Fibroblast of gingiva (primary cell): ENCODE measurements at regions not wholly inside any gene's neighbourhood (a gene's known extent, or its start where the extent isn't known, plus 50 kb on each side); places are given as distances from the start of the nearest gene placed in this dataset.
"Not testable (repeated sequence)": the region's sequence is repeated elsewhere in the genome, so short reads cannot be mapped to it uniquely, and the experiment has no call there.

Experiments
- DNase-seq: peaks from one replicate; pipeline ENCODE4 v3.0.0-alpha.2; 2011; ENCODE audit warnings: low read depth

DNA sequence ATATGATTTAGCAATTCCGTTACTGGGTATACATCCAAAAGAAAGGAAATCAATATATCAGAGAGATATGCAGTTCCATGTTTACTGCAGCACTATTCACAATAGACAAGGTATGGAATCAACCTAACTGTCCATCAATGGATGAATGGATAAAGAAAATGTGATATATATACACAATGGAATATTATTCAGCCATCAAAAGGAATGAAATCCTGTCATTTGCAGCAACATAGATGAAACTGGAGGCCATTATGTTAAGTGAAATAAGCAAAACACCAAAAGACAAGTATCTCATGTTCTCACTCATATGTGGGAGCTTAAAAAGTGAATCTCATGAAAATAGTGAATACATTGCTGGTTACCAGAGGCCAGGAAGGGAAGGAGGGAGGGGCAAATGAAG lies 390.8 kb downstream of the ZFHX3 start:
- no peak for DNase-seq

DNA sequence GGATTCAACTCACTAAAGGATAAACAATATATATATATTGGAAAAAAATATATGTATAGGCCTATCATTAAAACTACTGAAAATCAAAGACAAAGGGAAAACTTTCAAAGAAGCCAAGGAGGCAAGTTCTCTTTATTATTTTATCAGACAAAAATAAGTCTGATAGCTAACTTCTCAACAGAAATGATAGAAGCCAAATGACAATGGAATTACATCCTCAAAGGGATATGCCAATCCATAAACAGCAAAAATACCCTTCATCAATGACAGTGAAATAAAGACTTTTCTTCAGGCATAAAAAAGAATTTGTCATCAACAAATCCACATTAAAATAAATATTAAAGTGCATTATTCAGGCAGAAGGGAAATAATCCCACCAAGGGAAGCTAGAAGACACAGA lies 393.4 kb downstream of the ZFHX3 start:
- no peak for DNase-seq

DNA sequence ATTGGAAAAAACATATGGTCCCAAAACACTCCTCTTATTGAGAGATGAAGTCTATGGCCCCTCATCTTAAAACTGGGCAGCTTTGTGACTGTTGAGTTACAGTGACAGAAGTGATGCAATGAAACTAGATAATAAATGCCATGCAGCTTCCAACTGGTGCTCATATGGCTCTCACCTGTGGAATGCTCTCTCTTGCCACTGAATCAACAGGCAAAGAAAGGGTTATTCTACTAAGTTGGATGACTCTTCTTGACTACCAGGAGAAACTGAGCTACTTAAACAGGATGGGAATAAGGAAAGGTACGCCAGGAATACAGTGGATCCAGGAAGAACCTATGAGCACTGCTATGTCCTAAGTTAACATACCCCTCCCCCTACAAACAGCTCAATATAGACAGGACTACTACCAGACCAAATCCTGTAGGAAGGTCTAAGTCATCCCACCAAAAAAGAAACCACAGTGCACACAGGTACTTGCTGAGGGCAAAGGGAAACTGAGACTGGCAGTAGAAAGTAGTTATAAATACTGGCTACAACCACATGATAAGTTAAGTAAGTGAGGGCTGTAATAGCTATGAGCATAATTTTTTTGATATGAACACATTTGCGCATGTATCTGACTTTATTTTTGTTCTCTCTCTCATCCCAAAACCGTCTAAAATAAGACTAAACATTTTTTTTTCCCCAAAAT lies 398.5 kb downstream of the ZFHX3 start:
- no peak for DNase-seq

DNA sequence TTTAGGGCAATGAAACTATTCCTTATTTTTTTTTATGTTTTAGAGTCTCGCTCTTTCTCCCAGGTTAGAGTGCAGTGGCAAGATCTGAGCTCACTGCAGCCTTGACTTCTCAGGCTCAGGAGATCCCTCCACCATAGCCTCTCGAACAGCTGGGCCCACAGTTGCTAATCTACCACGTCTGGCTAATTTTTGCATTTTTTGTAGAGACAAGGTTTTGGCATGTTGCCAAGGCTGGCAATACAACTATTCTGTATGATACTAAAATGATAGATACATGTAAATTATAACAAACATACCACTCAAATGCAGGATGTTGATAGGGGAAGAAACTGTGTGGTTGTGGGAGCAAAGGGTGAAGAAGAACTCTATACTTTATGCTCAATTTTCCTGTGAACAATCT lies 401.3 kb downstream of the ZFHX3 start:
- no peak for DNase-seq

DNA sequence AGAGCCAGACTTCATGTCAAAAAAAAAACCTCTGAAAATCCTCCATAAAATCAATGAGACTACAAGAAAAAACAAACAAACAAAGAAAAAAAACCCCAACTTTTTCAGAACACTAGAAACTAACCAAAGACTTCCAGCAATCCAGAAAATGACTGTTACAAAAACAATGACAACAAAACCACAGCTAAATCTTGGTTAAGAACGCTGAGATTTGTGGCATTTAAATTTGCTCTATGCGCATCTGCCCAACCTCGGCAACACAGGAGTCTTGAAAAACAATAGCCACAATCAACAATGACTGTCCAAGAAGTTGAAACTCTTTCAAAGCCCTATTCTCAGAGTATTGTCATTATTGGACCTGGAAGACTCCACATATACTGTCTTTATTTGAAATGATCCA lies 402.4 kb downstream of the ZFHX3 start:
- no peak for DNase-seq

DNA sequence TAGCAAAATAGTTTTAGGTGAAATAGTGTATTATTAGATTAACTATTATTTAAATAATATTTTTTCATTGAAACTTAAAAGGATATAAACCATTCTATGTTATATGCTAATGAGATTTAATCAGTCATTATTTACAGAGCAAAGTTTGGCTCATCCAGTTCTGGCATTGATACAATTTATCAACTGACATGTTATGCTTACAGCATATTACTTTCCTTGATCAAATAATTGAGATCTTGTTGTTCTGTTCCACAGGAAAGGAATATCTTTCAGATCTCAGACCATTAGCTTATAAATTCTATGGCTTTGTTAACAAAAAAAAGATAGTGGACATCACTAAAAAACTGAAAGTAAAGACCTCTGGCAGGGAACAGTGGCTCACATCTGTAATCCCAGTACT lies 403.0 kb downstream of the ZFHX3 start:
- no peak for DNase-seq

DNA sequence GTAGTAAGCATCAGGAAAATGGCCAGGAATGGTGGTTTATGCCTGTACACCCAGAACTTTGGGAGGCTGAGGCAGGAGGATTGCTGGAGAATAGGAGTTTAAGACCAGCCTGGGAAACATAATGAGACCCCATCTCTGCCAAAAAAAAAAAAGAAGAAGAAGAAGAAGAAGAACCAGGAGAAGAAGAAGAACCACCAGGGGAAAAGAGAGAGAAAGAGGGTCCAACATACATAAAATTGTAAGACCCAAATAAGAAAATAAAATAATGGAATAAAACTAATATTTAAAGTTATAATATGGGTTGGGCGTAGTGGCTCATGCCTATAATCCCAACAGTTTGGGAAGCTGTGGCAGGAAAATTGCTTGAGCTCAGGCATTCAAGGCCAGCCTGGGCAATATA lies 408.4 kb downstream of the ZFHX3 start:
- no peak for DNase-seq

DNA sequence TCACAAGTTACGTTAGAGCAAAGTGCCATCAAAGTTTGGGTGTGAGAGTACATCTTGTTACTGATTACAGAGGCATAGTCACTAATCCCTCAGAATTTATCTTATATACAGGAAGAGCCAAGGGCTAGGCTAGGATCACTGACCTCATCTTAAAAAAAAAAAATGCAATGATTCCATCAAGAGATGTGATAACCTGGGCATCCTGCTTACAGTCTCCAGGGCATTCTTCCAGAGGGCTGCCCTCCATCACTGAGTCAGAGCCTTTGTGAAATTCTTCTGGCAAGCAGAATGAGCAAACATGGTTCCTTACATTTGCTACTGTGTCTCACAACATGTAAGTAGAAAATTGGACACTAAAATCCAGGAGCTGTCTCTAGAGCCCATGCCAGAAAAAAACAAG lies 410.6 kb downstream of the ZFHX3 start:
- DNase-seq, result peak; percentile 74

DNA sequence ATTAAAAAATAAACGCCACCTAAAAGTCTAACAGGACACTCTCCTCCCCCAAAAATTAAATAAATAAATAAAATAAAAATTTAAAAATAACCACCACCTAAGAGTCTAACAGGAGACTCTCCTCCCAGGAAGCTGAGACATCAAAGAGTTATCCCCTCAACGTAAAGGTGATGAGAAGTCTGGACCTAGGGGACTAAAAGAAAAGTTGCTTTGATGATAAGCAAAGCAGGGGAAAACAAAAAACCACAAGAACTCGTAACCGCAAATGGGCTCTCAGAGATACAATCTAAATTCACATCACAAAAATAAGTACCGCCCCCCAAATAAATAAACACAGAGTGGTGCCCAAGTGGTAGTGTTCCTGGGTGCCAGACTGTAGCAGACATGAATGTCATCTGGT lies 412.2 kb downstream of the ZFHX3 start:
- no peak for DNase-seq

DNA sequence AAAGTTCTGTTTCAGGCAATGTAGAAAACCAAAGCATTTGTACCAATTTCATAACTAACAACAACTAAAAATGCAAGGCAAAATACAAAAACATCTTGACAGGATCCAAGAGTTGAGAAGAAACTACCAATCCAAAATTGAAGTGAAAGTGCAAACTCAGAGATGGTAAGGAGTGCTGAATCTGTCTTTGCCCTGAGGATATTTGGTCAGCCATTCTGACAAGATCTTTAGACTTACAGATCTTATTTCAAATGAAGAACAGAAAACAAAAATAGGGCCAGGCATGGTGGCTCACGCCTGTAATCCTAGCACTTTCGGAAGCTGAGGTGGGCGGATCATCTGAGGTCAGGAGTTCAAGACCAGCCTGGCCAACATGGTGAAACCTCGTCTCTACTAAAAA lies 412.8 kb downstream of the ZFHX3 start:
- peak; percentile 22 for DNase-seq

DNA sequence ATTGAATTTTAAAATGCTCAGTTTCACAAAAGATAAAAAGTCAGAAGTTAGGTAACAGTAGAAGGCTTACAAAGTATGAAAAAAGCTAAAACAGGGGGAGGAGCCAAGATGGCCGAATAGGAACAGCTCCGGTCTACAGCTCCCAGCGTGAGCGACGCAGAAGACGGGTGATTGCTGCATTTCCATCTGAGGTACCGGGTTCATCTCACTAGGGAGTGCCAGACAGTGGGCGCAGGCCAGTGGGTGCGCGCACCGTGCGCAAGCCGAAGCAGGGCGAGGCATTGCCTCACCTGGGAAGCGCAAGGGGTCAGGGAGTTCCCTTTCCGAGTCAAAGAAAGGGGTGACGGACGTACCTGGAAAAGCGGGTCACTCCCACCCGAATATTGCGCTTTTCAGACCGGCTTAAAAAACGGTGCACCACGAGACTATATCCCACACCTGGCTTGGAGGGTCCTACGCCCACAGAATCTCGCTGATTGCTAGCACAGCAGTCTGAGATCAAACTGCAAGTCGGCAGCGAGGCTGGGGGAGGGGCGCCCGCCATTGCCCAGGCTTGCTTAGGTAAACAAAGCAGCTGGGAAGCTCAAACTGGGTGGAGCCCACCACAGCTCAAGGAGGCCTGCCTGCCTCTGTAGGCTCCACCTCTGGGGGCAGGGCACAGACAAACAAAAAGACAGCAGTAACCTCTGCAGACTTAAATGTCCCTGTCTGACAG lies 420.6 kb downstream of the ZFHX3 start:
- not testable (repeated sequence) for DNase-seq

DNA sequence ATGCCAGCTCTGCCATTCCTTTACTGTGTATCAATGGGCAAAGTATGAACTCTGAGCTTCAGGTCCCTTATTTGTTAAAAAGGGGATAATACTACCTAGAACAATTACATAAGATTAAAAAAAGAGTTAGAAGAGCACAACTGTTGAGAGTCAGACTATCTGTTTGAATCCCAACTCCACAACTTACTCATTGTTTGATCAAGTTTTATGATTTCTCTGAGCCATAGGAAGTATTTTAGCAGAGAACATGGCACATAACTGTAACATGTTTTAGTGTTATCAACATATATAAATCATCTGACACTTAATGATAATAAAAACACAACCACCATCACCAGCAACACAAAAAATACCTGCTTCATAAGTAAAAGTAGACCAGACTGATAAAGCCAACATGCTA lies 421.3 kb downstream of the ZFHX3 start:
- DNase-seq, result no peak

DNA sequence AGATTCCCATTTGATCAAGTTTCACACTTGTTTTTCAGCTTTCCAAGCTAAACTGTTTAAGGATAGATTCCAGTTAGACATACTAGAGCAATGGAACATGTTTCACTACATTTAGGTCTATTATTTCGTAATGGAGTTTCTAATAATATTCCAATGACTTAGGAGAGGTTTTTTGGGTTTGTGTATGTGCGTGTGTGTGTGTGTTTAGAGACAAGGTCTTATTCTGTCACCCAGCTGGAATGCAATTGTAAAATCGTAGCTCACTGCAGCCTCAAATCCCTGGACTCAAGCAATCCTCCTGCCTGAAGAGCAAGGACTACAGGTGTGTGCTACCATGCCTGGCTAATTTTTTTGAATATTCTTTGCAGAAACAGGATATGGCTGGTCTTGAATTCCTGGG lies 426.3 kb downstream of the ZFHX3 start:
- DNase-seq, result peak; percentile 63

DNA sequence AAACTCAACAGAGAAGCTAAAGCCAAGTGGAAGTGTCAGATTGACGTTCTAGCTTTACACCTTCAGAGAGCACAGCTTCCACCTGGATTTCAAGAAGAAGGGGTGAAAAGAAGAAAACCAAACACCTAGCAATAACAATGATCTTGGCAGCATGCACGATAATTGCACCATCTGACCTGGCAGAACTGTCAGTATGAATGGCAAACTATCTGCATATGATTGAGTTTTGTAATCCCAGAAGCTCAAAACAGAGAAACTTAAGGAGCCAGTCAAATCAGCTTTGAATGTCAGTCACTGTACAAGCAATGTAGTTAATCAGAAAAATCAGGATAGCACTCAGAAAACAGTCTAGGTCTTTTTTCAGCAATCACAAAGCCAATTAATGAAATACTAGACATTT lies 427.1 kb downstream of the ZFHX3 start:
- DNase-seq, result no peak

DNA sequence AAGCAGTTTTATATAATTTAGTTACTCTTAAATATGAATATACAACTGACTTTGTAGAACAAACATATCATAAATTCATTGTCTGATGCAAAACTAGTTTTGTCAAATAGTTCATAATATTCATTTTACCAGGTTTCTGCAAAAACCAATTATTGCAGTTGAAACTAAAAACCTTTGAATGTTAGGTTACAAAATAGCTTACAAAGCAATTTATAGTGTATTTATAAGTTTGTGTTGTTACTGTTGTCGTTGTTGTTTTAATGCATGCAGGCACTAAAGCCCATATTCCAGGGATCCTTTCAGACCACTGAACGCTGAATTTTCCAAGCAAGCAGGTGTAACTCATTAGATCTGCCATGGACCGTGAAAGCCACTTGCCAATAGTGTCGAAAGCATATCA lies 427.6 kb downstream of the ZFHX3 start:
- DNase-seq, result no peak

DNA sequence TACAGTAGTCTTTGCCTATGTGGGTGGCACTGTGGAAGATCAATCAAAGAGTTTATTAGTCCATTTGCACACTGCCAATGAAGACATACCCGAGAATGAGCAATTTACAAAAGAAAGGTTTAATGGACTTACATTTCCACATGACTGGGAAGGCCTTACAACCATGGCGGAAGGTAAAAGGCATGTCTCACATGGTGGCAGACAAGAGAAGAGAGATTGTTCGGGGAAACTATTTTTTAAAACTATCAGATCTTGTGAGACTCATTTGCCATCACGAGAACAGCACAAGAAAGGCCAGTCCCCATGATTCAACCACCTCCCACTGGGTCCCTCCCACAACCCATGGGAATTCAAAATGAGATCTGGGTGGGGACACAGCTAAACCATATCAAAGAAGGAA lies 432.1 kb downstream of the ZFHX3 start:
- no peak for DNase-seq

DNA sequence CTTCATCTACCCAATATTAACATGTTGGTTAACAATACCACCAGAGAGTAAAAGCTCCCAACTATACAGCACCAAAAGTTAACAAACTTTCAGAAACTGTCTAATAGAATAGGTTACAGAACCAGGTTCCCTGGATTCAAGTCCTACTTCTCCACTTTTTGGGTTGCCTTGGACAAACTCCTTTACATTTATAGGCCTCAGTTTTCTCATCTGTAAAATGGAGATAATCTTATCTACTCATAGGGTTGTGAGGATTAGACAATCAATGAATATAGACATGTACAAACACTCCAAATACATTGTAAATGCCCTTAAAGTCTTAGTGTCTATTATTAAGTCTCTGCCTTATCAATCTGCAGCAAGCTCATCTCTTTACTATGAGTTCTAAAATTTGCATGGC lies 435.2 kb downstream of the ZFHX3 start:
- DNase-seq, result no peak

DNA sequence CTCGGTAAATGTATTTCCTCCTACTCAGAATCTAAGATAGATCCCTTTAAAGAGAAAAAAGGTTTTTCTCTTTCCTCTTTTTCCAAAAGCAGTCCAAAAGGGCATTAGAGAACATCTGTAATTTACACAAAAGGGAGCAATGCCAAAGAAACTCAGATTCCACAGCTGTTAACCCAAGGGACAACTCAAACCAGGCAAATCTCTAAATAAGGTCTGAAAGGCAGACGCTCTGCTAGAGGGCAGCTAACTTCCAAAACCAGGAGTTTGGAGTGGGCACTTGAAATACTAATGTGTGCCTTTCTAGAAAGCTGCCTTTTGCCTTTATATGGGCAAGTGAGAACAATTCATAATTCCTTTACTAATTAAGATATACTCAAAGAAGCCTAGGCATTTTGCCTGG lies 435.7 kb downstream of the ZFHX3 start:
- DNase-seq, result peak; percentile 56

DNA sequence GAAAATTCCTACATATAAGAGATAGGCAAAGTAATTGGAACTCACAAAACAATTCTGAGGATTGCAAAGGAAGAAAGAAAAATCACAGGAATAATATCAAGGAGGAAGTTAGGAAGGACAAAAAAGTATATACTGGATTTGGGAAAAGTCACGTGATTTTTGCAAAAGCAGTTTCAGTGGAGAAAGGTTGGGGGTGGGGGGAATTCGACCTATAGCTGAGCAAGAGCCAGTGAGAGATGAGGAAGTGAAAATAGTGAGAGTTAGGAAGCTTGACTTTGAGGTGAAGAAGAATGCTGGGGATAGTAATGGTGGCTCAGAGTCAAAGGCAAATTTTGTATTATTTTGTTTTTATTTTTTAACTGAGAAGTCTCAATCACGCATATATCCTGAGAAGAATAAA lies 438.0 kb upstream of the PMFBP1 start:
- DNase-seq, result no peak

DNA sequence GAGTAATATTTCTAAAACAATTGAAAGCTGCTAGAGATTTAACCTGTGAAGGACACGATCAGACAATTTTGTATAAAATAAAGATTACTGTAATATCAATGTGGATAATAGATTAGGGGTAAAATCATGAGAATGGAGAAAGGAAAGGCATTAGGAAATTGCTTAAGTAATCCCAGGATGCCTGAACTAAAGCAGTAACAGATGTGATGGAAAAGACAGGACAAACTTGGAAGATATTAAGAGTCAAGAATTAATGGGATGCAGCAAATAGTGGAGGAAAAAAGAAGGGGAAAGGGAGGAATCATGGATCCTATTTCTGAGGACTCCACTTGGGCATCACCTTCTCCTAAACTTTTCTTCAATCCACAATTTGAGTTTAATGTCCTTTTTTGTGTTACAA lies 437.1 kb upstream of the PMFBP1 start:
- no peak for DNase-seq

DNA sequence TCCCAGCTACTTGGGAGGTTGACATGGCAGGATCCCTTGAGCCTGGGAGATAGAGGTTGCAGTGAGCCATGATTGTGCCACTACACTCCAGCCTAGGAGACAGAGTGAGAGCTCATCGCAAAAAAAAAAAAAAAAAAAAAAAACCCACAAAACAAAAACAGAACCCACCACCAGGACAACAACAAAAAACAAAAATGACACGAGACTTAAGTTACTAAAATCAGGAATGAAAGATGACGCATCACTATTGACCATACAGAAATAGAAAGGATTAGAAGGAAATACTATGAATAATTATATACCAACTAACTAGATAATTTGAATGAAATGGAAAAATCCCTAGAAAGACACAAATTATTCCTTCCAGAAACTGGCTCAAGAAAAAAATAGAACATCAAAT lies 432.4 kb upstream of the PMFBP1 start:
- DNase-seq, result no peak

DNA sequence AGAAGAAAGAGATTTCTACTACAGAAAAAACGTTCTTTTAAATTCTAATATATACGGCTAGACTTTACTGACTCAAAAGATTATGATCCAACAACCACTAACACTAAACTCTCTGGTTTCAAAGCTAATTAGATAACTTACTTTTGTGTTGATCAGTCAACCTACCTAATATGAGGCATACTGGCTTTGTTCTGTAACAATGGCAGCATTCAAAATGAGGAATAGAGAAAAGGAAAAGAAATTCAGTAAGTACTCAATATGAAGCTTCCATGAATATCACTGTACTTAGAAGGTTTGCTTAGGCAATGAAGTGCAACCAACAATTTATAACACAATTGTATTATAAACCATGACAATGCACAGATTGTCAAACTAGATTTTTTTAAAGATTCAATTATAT lies 430.5 kb upstream of the PMFBP1 start:
- no peak for DNase-seq

DNA sequence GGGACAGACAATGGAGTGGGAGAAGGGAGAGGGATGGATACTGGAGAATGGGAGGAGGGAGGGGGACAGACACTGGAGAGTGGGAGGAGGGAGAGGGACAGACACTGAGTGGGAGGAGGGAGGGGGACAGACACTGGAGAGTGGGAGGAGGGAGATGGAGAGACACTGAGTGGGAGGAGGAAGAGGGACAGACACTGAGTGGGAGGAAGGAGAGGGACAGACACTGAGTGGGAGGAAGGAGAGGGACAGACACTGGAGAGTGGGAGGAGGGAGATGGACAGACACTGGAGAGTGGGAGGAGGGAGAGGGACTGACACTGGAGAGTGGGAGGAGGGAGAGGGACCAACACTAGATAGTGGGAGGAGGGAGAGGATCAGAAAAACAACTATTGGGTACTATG lies 426.7 kb upstream of the PMFBP1 start:
- no peak for DNase-seq

DNA sequence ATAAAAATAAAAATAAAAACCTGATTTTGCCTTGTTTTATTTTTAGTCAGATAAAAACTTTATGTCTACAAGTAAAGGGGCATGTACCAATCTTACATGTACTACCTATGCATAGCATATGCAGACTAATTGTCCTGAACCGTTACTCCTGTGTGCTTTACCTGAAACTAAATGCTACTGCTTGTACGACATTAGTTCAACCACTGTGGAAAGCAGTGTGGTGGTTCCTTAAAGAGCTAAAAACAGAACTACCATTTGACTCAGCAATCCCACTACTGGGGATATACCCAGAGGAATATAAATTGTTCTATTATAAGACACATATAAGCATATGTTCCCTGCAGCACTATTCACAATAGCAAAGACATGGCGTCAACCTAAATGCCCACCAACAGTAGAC lies 426.0 kb upstream of the PMFBP1 start:
- no peak for DNase-seq
